NT2/D1 (cell line): ENCODE measurements at regions not wholly inside any gene's neighbourhood (a gene's known extent, or its start where the extent isn't known, plus 50 kb on each side); places are given as distances from the start of the nearest gene placed in this dataset.

Experiments used
- SUZ12 ChIP-seq: IDR thresholded peaks from 2 replicates; pipeline ENCODE4 v1.6.1; 2011; ENCODE audit not compliant: insufficient read length, insufficient read depth; ENCODE audit errors: extremely low read depth
- YY1 ChIP-seq: IDR thresholded peaks from 2 replicates; pipeline ENCODE4 v1.6.1; 2011; ENCODE audit not compliant: insufficient read length, insufficient read depth
- ZNF274 ChIP-seq: IDR thresholded peaks from 2 replicates; pipeline ENCODE4 v1.6.1; 2011; ENCODE audit warnings: mild to moderate bottlenecking, low read depth, low read length

- TF ChIP-seq YY1 (no peak), ZNF274 (no peak), SUZ12 (no peak)
These were observed 518.1 kb downstream of the HDGFL1 start for GRCh38 chr6:23087471-23087870.
